HCT116 (cell line): ENCODE measurements at regions not wholly inside any gene's neighbourhood (a gene's known extent, or its start where the extent isn't known, plus 50 kb on each side); places are given as distances from the start of the nearest gene placed in this dataset.

Experiments used
- ATAC-seq: fragments of 200-7000 bp; cut with Tn5 transposase; 2 replicates; pipeline ENCODE4 v1.9.1; 2020; ENCODE audit warnings: mild to moderate bottlenecking, moderate library complexity
- BruUV-seq: library from RNA; stranded (reverse); fragments of 400-500 nt; replicated peaks from 2 replicates; lab custom pipeline; 2021; lab: Mats Ljungman, UMichigan
- CTCF ChIA-PET: fragments of 300-600 bp; sonication (Branson Sonifier 250); formaldehyde crosslinking; loops from one replicate; lab custom pipeline; 2021; ENCODE audit warnings: antibody characterized with exemption; lab: Charles Lee
- POLR2A ChIA-PET: fragments of 300-600, 350-600 bp; sonication (Branson Sonifier 250); formaldehyde crosslinking; loops from one replicate; lab custom pipeline; 2021; ENCODE audit warnings: antibody characterized with exemption; lab: Charles Lee
- RAD21 ChIA-PET, 2 experiments: fragments of 300-600 bp; sonication (Branson Sonifier 250); formaldehyde crosslinking; loops; one replicate each; lab custom pipeline; 2023; ENCODE audit warnings: low total read pairs in 2 of 2; ENCODE audit not compliant: uncharacterized antibody in 2 of 2, unreplicated experiment in 2 of 2, low non-redundant PET in 1 of 2; lab: Charles Lee
- DNase-seq: peaks from one replicate; pipeline ENCODE4 v3.0.0-alpha.2; 2010; ENCODE audit warnings: low read depth, low spot score
- H2AFZ ChIP-seq: fragments of 200-600 bp; shearing (Covaris generic), sonication (generic); 2 replicates; pipeline ENCODE4 v1.6.1; 2017; ENCODE audit warnings: low read depth, mixed run types, mixed read lengths, antibody characterized with exemption, low read length; ENCODE audit not compliant: poor library complexity, severe bottlenecking
- H3K27ac ChIP-seq: 2 replicates; pipeline ENCODE4 v1.5.1; 2012; ENCODE audit warnings: low read depth, low read length
- H3K27me3 ChIP-seq: fragments of 200-600 bp; sonication (generic); 2 replicates; pipeline ENCODE4 v1.6.1; 2016; ENCODE audit warnings: mixed run types, low read length, mixed read lengths; ENCODE audit not compliant: insufficient read depth
- H3K36me3 ChIP-seq, 2 experiments: fragments of 200-500 bp in 1 of 2; fragments of 200-600 bp in 1 of 2; sonication (Bioruptor generic) in 1 of 2; sonication (generic) in 1 of 2; 2 replicates each; pipeline versions ENCODE4 v1.5.1 to v1.6.1; 2014 to 2016; ENCODE audit warnings: low read length in 2 of 2, inconsistent platforms in 1 of 2, mixed read lengths in 1 of 2, mixed run types in 1 of 2; ENCODE audit not compliant: insufficient read depth in 2 of 2, control insufficient read depth in 1 of 2
- H3K4me1 ChIP-seq, 2 experiments: fragments of 200-600 bp in 1 of 2; sonication (generic) in 1 of 2; 2 replicates each; pipeline versions ENCODE4 v1.5.1 to v1.6.1; 2012 to 2017; ENCODE audit warnings: low read length in 2 of 2, inconsistent platforms in 1 of 2, mild to moderate bottlenecking in 1 of 2, mixed read lengths in 1 of 2, mixed run types in 1 of 2, moderate library complexity in 1 of 2; ENCODE audit not compliant: insufficient read depth in 2 of 2, control insufficient read depth in 1 of 2
- H3K4me2 ChIP-seq: fragments of 200-600 bp; sonication (generic); 2 replicates; pipeline ENCODE4 v1.6.1; 2017; ENCODE audit warnings: mixed run types, low read length, mixed read lengths
- H3K4me3 ChIP-seq, 2 experiments: fragments of 200-600 bp in 1 of 2; sonication (generic) in 1 of 2; replicated peaks in 1 of 2; 2 replicates each; pipeline ENCODE4 v1.5.1; 2011 to 2016; ENCODE audit warnings: low read length in 2 of 2, control low read depth in 1 of 2, low read depth in 1 of 2, mild to moderate bottlenecking in 1 of 2, mixed read lengths in 1 of 2, mixed run types in 1 of 2
- H3K79me2 ChIP-seq: fragments of 200-600 bp; sonication (generic); 2 replicates; pipeline ENCODE4 v1.6.1; 2017; ENCODE audit warnings: mild to moderate bottlenecking, mixed run types, low read length, moderate library complexity, mixed read lengths; ENCODE audit not compliant: insufficient read depth
- H3K9ac ChIP-seq: fragments of 200-600 bp; sonication (generic); 2 replicates; pipeline ENCODE4 v1.6.1; 2016; ENCODE audit warnings: low read length, mixed read lengths
- H3K9me2 ChIP-seq: fragments of 200-600 bp; sonication (generic), shearing (Covaris generic); 2 replicates; pipeline ENCODE4 v1.6.1; 2017; ENCODE audit warnings: mixed run types, mild to moderate bottlenecking, moderate library complexity; ENCODE audit not compliant: insufficient read depth
- H3K9me3 ChIP-seq, 2 experiments: fragments of 200-500 bp in 1 of 2; fragments of 200-600 bp in 1 of 2; sonication (Bioruptor generic) in 1 of 2; sonication (generic) in 1 of 2; 2 replicates each; pipeline ENCODE4 v1.6.1; 2014 to 2017; ENCODE audit warnings: low read length in 2 of 2, mixed read lengths in 2 of 2, inconsistent platforms in 1 of 2, low read depth in 1 of 2, mild to moderate bottlenecking in 1 of 2, mixed run types in 1 of 2, moderate library complexity in 1 of 2; ENCODE audit not compliant: control insufficient read depth in 1 of 2, insufficient read depth in 1 of 2
- H4K20me1 ChIP-seq: fragments of 200-600 bp; sonication (generic), shearing (Covaris generic); 2 replicates; pipeline ENCODE4 v1.6.1; 2017; ENCODE audit warnings: mixed run types, mild to moderate bottlenecking, moderate library complexity; ENCODE audit not compliant: insufficient read depth
- CTCF ChIP-seq, 3 experiments: fragments of 200-600 bp in 1 of 3; sonication (generic) in 1 of 3; IDR thresholded peaks in 2 of 3; conservative IDR thresholded peaks in 1 of 3; 2 replicates each; pipeline ENCODE4 v1.5.1; 2012 to 2017; ENCODE audit warnings: low read depth in 2 of 3, low read length in 2 of 3, antibody characterized with exemption in 1 of 3, borderline replicate concordance in 1 of 3, control low read depth in 1 of 3, mild to moderate bottlenecking in 1 of 3, mixed read lengths in 1 of 3, mixed run types in 1 of 3, moderate library complexity in 1 of 3; ENCODE audit not compliant: insufficient read depth in 1 of 3
- MAX ChIP-seq: IDR thresholded peaks from 2 replicates; pipeline ENCODE4 v1.6.1; 2012
- RAD21 ChIP-seq: IDR thresholded peaks from 2 replicates; pipeline ENCODE4 v1.6.1; 2012; ENCODE audit warnings: low read depth, mild to moderate bottlenecking
- SP1 ChIP-seq: IDR thresholded peaks from 2 replicates; pipeline ENCODE4 v1.6.1; 2012; ENCODE audit warnings: low read depth
- TCF7L2 ChIP-seq: IDR thresholded peaks from 2 replicates; pipeline ENCODE4 v1.7.0; 2011; ENCODE audit warnings: borderline replicate concordance, inconsistent platforms; ENCODE audit not compliant: insufficient read depth, insufficient read length; ENCODE audit errors: extremely low read depth
- ZNF274 ChIP-seq: fragments of 200-500 bp; sonication (Bioruptor generic); IDR thresholded peaks from 2 replicates; pipeline ENCODE4 v1.6.1; 2014; ENCODE audit warnings: mild to moderate bottlenecking, low read depth, low read length, inconsistent platforms
- intact Hi-C: fragments of 100-400 bp; cut with micrococcal nuclease; formaldehyde crosslinking; loops from 2 replicates; pipeline ENCODE4 v1.10.0; 2022

DNA sequence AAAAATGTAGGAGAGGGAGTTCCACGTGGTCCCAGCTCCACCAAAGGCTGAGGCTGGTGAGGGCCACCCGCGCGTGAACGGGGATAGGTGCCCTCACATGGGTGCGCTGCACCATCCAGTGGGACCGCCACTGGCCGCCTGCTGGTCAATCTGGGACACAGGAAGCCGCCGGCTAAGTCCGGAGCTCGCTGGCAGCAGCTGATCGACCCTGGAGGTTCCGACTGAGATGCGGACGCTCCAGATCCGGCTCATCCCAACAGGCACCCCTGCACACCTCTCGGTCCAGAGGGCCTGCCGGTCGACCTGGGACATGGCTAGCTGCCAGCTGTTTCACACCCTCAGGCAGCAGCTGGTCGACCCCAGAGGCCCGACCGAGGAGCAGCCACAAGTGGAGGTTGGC lies 116.5 kb upstream of the ANKRD30BL start:
- no peak overlapping the region for H3K4me3 ChIP-seq
- ChIA-PET CTCF (no interaction called here), POLR2A (no interaction called here)
- no TSS peak for BruUV-seq
- no peaks in the 10 kb centered on the region; a peak in 1 of 4 replicates for H3K9me3 ChIP-seq
- no peak overlapping the region for H2AFZ ChIP-seq
- no peak overlapping the region for H3K27ac ChIP-seq
- TF ChIP-seq MAX (no peak), SP1 (no peak), ZNF274 (no peak), CTCF (IDR thresholded peaks at IDR 0.05 in 2 of 3, conservative IDR thresholded peaks at IDR 0.05 in 1 of 3; ENCODE audit: borderline replicate concordance in 1 of 3, insufficient read depth in 1 of 3, low read depth in 2 of 3, low read length in 2 of 3) (no peak)
- TF ChIP-seq, all 23 proteins: peak for 0
- Histone ChIP-seq H3K36me3 (no peaks in the 10 kb centered on the region), H3K9ac (no peak overlapping the region), H3K4me1 (no peaks in the 10 kb centered on the region), H3K9me2 (no peaks in the 10 kb centered on the region), H3K27me3 (no peaks in the 10 kb centered on the region), H4K20me1 (no peaks in the 10 kb centered on the region), H3K4me2 (no peak overlapping the region), H3K79me2 (no peaks in the 10 kb centered on the region)
- intact Hi-C loops, result no loop called here
- RAD21 ChIA-PET, result no interaction called here
- ATAC-seq, result no peak
- DNase-seq, result no peak

GRCh38 chr2:132279344-132279743 lies 117.6 kb upstream of the ANKRD30BL start:
- no peak overlapping the region for H3K4me2 ChIP-seq
- H3K9ac ChIP-seq, result no peak overlapping the region
- RAD21 ChIA-PET, result no interaction called here
- H3K36me3 ChIP-seq, result no peaks in the 10 kb centered on the region
- CTCF ChIA-PET, result no interaction called here
- TF ChIP-seq RAD21, result no peak
- no peak for TF ChIP-seq TCF7L2
- intact Hi-C loops, result no loop called here
- H3K4me3 ChIP-seq, result no peak overlapping the region
- H3K79me2 ChIP-seq, result no peaks in the 10 kb centered on the region
- no peak overlapping the region for H3K27ac ChIP-seq
- no peak overlapping the region for H2AFZ ChIP-seq
- H3K9me3 ChIP-seq, result no peaks in the 10 kb centered on the region; a peak in 1 of 4 replicates
- no peaks in the 10 kb centered on the region for H3K27me3 ChIP-seq
- H4K20me1 ChIP-seq, result no peaks in the 10 kb centered on the region
- POLR2A ChIA-PET, result no interaction called here
- DNase-seq (no peak), ATAC-seq (no peak)
- H3K4me1 ChIP-seq, result no peaks in the 10 kb centered on the region
- H3K9me2 ChIP-seq, result no peaks in the 10 kb centered on the region
- no TSS peak for BruUV-seq
